ENCODE measurements at regions not wholly inside any gene's neighbourhood (a gene's known extent, or its start where the extent isn't known, plus 50 kb on each side); places are given as distances from the start of the nearest gene placed in this dataset.
"Not testable (repeated sequence)": the region's sequence is repeated elsewhere in the genome, so short reads cannot be mapped to it uniquely, and the experiment has no call there.

GRCh38 chr9:99490729-99491128 is 268.6 kb downstream of the SEC61B start:
- TF ChIP-seq CTCF (IDR thresholded peaks at IDR 0.05), result no peak
- no peak for DNase-seq (ENCODE audit: low spot score)
- no peaks in the 10 kb centered on the region for H3K9me3 ChIP-seq
- no peaks in the 10 kb centered on the region for H3K36me3 ChIP-seq
- no peaks in the 10 kb centered on the region for H3K27me3 ChIP-seq (replicated peaks; ENCODE audit: insufficient read depth)
- no peak for ATAC-seq (ENCODE audit: insufficient number of reproducible peaks, low FRiP score, low read depth)
- H3K4me1 ChIP-seq (ENCODE audit: control insufficient read depth in 1 of 2, low read depth in 2 of 2), result no peaks in the 10 kb centered on the region
- no peak overlapping the region for H3K4me3 ChIP-seq
- H3K27ac ChIP-seq, result no peak overlapping the region

DNA sequence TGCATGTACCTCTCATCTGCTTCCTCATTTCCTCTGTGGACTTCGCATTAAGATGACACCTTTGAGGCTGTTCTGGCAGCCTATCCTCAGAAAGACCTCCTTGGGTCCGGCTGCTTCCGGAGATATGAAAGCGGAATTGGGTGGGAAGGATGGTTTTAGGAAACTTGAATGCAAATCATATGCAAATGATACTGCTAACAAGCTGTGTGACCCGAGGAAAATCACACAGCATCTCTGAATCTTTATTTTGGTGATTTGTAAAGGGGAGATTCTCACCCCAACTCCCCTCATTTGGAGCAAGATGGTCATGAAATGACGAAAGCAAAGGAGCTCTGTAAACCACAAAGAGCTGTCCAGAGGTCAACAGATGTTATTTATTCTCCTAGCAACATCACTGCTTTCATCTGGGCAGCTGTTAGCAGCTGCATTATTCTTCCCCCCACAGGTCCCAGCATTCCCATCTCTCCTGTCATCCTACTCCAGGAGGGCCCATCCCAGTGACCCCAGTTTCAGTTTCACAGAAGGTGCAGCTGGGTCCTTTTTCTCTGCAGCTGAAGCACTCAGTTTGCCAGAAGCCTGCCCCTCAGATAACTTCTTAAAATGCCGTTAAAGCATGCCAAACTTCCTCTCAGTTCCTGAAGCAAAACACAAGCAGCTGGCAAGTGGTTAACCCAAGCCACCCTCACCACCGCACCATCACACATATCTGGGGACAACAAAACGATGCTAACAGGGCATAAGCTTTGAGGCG is 269.5 kb downstream of the SEC61B start:
- Histone ChIP-seq H3K36me3 (no peaks in the 10 kb centered on the region), H3K27me3 (replicated peaks; ENCODE audit: insufficient read depth) (no peaks in the 10 kb centered on the region), H3K27ac (no peak overlapping the region), H3K4me3 (no peak overlapping the region), H3K9me3 (no peaks in the 10 kb centered on the region), H3K4me1 (ENCODE audit: control insufficient read depth in 1 of 2, low read depth in 2 of 2) (no peaks in the 10 kb centered on the region)
- DNase-seq (ENCODE audit: low spot score) (no peak), ATAC-seq (ENCODE audit: insufficient number of reproducible peaks, low FRiP score, low read depth) (no peak)
- TF ChIP-seq CTCF (IDR thresholded peaks at IDR 0.05), result no peak

DNA sequence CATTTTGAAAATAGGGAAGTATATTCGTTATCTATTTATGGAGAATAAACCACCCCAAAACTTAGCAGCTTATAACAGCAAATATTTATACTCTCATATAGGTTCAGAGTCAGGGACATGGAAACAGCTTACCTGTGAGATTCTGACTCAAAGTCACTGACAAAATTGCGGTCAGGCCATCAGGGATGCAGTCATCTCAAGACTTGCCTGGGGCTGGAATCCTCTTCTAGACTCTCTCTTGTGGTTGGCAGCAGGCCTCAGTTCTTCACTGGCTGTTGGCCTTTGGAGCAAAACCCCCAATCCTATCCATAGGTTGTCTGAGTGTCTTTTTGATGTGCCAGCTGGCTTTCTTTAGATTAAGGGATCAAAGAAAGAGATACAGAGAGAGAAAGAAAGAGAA is 275.6 kb downstream of the SEC61B start:
- Histone ChIP-seq H3K4me1 (ENCODE audit: control insufficient read depth in 1 of 2, low read depth in 2 of 2) (no peaks in the 10 kb centered on the region), H3K27ac (no peak overlapping the region), H3K27me3 (replicated peaks; ENCODE audit: insufficient read depth) (no peaks in the 10 kb centered on the region), H3K36me3 (no peaks in the 10 kb centered on the region), H3K9me3 (no peaks in the 10 kb centered on the region), H3K4me3 (no peak overlapping the region)
- no peak for TF ChIP-seq CTCF (IDR thresholded peaks at IDR 0.05)
- DNase-seq (ENCODE audit: low spot score) (no peak), ATAC-seq (ENCODE audit: insufficient number of reproducible peaks, low FRiP score, low read depth) (no peak)

DNA sequence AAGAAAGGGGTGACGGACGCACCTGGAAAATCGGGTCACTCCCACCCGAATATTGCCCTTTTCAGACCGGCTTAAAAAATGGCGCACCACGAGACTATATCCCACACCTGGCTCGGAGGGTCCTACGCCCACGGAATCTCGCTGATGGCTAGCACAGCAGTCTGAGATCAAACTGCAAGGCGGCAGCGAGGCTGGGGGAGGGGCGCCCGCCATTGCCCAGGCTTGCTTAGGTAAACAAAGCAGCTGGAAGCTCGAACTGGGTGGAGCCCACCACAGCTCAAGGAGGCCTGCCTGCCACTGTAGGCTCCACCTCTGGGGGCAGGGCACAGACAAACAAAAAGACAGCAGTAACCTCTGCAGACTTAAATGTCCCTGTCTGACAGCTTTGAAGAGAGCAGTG is 276.9 kb downstream of the SEC61B start:
- not testable (repeated sequence) for H3K27me3 ChIP-seq (replicated peaks; ENCODE audit: insufficient read depth); H3K36me3 ChIP-seq; ATAC-seq (ENCODE audit: insufficient number of reproducible peaks, low FRiP score, low read depth); DNase-seq (ENCODE audit: low spot score); H3K9me3 ChIP-seq; H3K4me3 ChIP-seq; H3K4me1 ChIP-seq (ENCODE audit: control insufficient read depth in 1 of 2, low read depth in 2 of 2); H3K27ac ChIP-seq

DNA sequence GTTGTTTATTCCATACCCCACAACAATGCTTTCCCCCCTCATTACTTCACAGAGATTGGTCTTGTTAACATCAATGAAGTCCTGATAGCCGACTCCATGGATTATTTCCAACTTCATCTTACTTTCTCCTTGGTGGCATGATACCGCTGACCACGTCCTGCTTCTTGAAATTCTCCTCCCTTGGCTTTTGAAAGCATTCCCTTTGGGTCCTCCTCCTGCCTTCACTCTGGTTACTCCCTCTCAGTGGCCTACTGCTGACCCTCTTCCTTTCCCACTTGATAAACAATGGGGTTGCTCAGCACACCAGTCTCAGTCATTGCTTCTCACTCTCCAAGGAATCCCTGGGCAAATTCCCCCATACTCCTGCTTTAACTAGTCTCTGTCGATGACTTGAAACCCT is 283.9 kb downstream of the SEC61B start:
- Histone ChIP-seq H3K9me3 (no peaks in the 10 kb centered on the region), H3K27ac (no peak overlapping the region), H3K27me3 (replicated peaks; ENCODE audit: insufficient read depth) (no peaks in the 10 kb centered on the region), H3K4me3 (no peak overlapping the region), H3K36me3 (no peaks in the 10 kb centered on the region), H3K4me1 (ENCODE audit: control insufficient read depth in 1 of 2, low read depth in 2 of 2) (peaks cover 0 to 7% of the 10 kb centered on the region in 2 donors)
- no peak for TF ChIP-seq CTCF (IDR thresholded peaks at IDR 0.05)
- ATAC-seq (ENCODE audit: insufficient number of reproducible peaks, low FRiP score, low read depth) (no peak), DNase-seq (ENCODE audit: low spot score) (no peak)
